GM23248 (cell line): ENCODE measurements at regions not wholly inside any gene's neighbourhood (a gene's known extent, or its start where the extent isn't known, plus 50 kb on each side); places are given as distances from the start of the nearest gene placed in this dataset.

Experiments
- DNase-seq: peaks from one replicate; pipeline ENCODE4 v3.0.0-alpha.2; 2015
- H2AFZ ChIP-seq: fragments of 200-600 bp; sonication (generic); 2 replicates; pipeline ENCODE4 v1.6.1; 2016; ENCODE audit warnings: antibody characterized with exemption
- H3F3A ChIP-seq: fragments of 200-600 bp; sonication (generic); 2 replicates; pipeline ENCODE4 v1.6.1; 2016; ENCODE audit warnings: mild to moderate bottlenecking, antibody characterized with exemption, mixed run types; ENCODE audit not compliant: insufficient read depth
- H3K27ac ChIP-seq: fragments of 200-600 bp; sonication (generic); 2 replicates; pipeline ENCODE4 v1.5.1; 2016; ENCODE audit warnings: mild to moderate bottlenecking
- H3K27me3 ChIP-seq: fragments of 200-600 bp; sonication (generic); replicated peaks from 2 replicates; pipeline ENCODE4 v1.6.1; 2016; ENCODE audit warnings: mild to moderate bottlenecking; ENCODE audit not compliant: insufficient read depth
- H3K36me3 ChIP-seq: fragments of 200-600 bp; sonication (generic); 2 replicates; pipeline ENCODE4 v1.6.1; 2016; ENCODE audit warnings: low read depth, mild to moderate bottlenecking
- H3K4me1 ChIP-seq: fragments of 200-600 bp; sonication (generic); 2 replicates; pipeline ENCODE4 v1.6.1; 2016; ENCODE audit warnings: mild to moderate bottlenecking; ENCODE audit not compliant: insufficient read depth
- H3K4me2 ChIP-seq: fragments of 200-600 bp; sonication (generic); one replicate; pipeline ENCODE4 v1.6.1; 2016; ENCODE audit warnings: mild to moderate bottlenecking; ENCODE audit not compliant: unreplicated experiment
- H3K4me3 ChIP-seq: fragments of 200-600 bp; sonication (generic); 2 replicates; pipeline ENCODE4 v1.5.1; 2016; ENCODE audit warnings: mild to moderate bottlenecking
- H3K79me2 ChIP-seq: fragments of 200-600 bp; sonication (generic); 2 replicates; pipeline ENCODE4 v1.6.1; 2016; ENCODE audit warnings: mild to moderate bottlenecking; ENCODE audit not compliant: insufficient read depth
- H3K9ac ChIP-seq: fragments of 200-600 bp; sonication (generic); 2 replicates; pipeline ENCODE4 v1.6.1; 2016; ENCODE audit warnings: mild to moderate bottlenecking
- H3K9me2 ChIP-seq: fragments of 200-600 bp; sonication (generic); 2 replicates; pipeline ENCODE4 v1.6.1; 2016; ENCODE audit warnings: mixed run types, mild to moderate bottlenecking, moderate library complexity; ENCODE audit not compliant: insufficient read depth
- H3K9me3 ChIP-seq: fragments of 200-600 bp; sonication (generic); one replicate; pipeline ENCODE4 v1.6.1; 2017; ENCODE audit warnings: low read depth
- H4K20me1 ChIP-seq: fragments of 200-600 bp; sonication (generic); 2 replicates; pipeline ENCODE4 v1.6.0; 2016; ENCODE audit not compliant: insufficient read depth
- EZH2 ChIP-seq: fragments of 200-600 bp; sonication (generic); IDR thresholded peaks from 2 replicates; pipeline ENCODE4 v1.6.1; 2018; ENCODE audit warnings: antibody characterized with exemption, mild to moderate bottlenecking; ENCODE audit not compliant: insufficient read depth, poor library complexity, severe bottlenecking
- EZH2phosphoT487 ChIP-seq: fragments of 200-600 bp; sonication (generic); IDR thresholded peaks from 2 replicates; pipeline ENCODE4 v1.6.1; 2018; ENCODE audit warnings: antibody characterized with exemption, moderate library complexity, mild to moderate bottlenecking, low read depth; ENCODE audit not compliant: insufficient read depth
- WGBS, 2 experiments: methylation state at CpG; one replicate each; pipeline ENCODE4 v1.1.6; 2015 to 2017; ENCODE audit warnings: low lambda C conversion rate in 2 of 2, low coverage in 1 of 2; ENCODE audit errors: missing lambda C conversion rate in 2 of 2; 5-methylcytosine and 5-hydroxymethylcytosine counted together
- in situ Hi-C: fragments of 300-500 bp; cut with MboI; formaldehyde crosslinking; loops from 2 replicates; pipeline ENCODE4 v1.15.0; 2020

DNA sequence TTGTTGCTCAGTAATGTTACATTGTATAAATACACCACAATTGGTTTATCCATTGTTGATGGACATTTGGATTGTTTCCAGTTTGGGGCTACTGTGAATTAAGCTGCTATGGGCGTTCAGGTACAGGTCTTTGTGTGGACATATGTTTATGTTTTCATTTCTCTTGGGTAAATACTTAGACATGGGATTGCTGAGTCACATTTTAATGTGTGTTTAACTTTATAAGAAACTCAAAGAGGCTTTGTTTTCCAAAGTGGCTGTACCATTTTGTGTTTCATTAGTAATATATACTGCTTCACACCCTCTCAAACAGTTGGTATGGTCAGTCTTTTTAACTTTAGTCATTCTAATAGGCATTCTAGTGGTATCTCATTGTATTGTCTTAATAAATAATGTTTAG is 225.0 kb downstream of the SPTSSA start:
- TF ChIP-seq EZH2phosphoT487 (no peak), EZH2 (no peak)
- H2AFZ ChIP-seq = no peak overlapping the region
- in situ Hi-C loops = no loop called here

DNA sequence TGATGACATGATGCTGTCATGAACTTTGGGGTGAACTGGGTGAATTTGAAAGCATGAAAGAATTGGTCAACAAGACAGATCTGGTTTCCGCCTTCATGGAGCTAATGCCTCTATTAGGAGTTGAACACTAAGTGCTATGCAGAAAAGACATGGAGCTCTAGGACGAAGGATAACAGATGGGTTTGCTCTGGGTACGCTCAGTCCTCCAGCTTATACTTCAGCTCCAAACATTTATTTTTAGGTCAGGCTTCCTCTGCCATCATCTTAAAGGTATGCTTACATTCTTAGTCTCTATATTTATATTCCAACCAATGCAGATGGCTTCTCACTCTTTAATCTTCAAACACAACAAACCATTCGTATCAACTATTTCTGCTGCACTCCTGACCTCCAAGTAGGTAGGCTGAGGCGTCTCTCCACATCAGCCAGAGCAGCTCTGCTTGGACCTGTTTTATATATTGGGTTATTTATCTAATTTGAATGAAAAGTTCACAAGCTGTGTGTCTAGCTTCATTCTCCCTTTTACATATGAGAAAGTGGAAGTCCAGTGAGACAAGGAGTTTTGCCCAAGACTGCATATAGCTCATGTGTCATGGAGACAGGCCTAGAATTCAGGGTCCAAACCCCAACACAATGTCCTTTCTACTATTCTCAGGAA is 226.3 kb downstream of the SPTSSA start:
- no peak overlapping the region for H3K4me3 ChIP-seq
- no peaks in the 10 kb centered on the region for H3K9me3 ChIP-seq
- no peak for DNase-seq
- no peaks in the 10 kb centered on the region for H4K20me1 ChIP-seq
- no peaks in the 10 kb centered on the region for H3K9me2 ChIP-seq
- H3K27me3 ChIP-seq = peaks cover 9% of the 10 kb centered on the region
- H3K27ac ChIP-seq = no peak overlapping the region
- H3K4me1 ChIP-seq = no peaks in the 10 kb centered on the region
- in situ Hi-C loops = no loop called here
- no peak overlapping the region for H3K9ac ChIP-seq
- H2AFZ ChIP-seq = no peak overlapping the region
- no peak overlapping the region for H3K4me2 ChIP-seq
- no peaks in the 10 kb centered on the region for H3K36me3 ChIP-seq
- TF ChIP-seq EZH2phosphoT487 = no peak
- no peak for TF ChIP-seq EZH2
- H3K79me2 ChIP-seq = no peaks in the 10 kb centered on the region
- no peaks in the 10 kb centered on the region for H3F3A ChIP-seq
- WGBS, 2 experiments = 43 to 45% methylated on average over 5 of the region's 5 CpGs

More for the DNA sequence above, 225.0 kb downstream of the SPTSSA start:
- H3K27me3 ChIP-seq = peaks cover 13% of the 10 kb centered on the region
- H3K4me3 ChIP-seq = no peak overlapping the region
- no peaks in the 10 kb centered on the region for H3K9me2 ChIP-seq
- H3K36me3 ChIP-seq = no peaks in the 10 kb centered on the region
- no peak for DNase-seq
- no peaks in the 10 kb centered on the region for H3K79me2 ChIP-seq
- no peaks in the 10 kb centered on the region for H3F3A ChIP-seq
- H3K4me1 ChIP-seq = no peaks in the 10 kb centered on the region
- H3K4me2 ChIP-seq = no peak overlapping the region
- H3K9me3 ChIP-seq = no peaks in the 10 kb centered on the region
- no peak overlapping the region for H3K27ac ChIP-seq
- 50 to 54% methylated on average over 1 of the region's 1 CpG for WGBS, 2 experiments
- H3K9ac ChIP-seq = no peak overlapping the region
- H4K20me1 ChIP-seq = no peaks in the 10 kb centered on the region

DNA sequence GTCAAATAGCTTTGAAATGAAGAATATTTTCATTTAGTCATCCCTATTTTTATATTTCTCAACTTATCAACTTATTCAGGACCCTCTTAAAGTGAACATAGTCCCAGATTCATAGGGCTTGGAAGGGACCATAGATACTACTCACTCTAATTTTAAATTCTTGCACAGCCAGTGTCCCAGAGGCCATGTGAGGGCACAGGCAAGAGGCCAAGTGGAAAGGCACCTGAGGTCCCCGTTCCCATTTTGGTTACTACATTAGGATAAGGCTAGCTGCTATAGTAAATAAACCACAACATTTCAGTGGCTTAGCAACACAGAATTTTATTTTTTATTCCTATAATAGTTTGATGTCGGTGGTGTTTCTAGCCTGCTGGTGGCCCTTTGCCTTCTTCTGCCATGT is 227.8 kb downstream of the SPTSSA start:
- no peak overlapping the region for H3K27ac ChIP-seq
- no peaks in the 10 kb centered on the region for H3K9me3 ChIP-seq
- no peak overlapping the region for H3K4me3 ChIP-seq
- WGBS, 2 experiments = 31 to 39% methylated on average over 2 of the region's 2 CpGs
- H3K4me2 ChIP-seq = no peak overlapping the region
- H3K9ac ChIP-seq = no peak overlapping the region
- H3K36me3 ChIP-seq = no peaks in the 10 kb centered on the region
- DNase-seq = no peak
- no peaks in the 10 kb centered on the region; the same call in 1 of the 2 replicates for H3K27me3 ChIP-seq
- no peaks in the 10 kb centered on the region for H4K20me1 ChIP-seq
- no peaks in the 10 kb centered on the region for H3K4me1 ChIP-seq
- H2AFZ ChIP-seq = no peak overlapping the region
- H3F3A ChIP-seq = no peaks in the 10 kb centered on the region
- no peaks in the 10 kb centered on the region for H3K9me2 ChIP-seq
- in situ Hi-C loops = no loop called here
- TF ChIP-seq EZH2phosphoT487 (no peak), EZH2 (no peak)
- no peaks in the 10 kb centered on the region for H3K79me2 ChIP-seq

DNA sequence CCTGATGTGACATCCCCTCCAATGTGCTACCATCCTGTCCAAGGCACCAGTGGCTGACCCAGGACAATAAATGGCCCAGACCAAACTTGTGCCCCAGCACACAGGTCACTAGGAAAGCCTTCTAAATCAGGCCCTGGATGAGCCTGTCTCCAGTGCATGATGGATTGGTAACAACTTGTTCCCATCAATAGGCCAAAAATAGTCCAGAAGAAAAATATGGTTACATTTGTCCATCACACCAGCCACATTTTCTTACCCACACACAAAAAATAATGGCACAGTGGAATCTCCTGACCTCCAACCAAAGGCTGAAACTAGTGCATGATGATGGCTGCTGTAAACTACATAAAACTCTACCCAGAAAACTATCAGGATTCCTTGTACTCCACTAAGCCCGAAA is 228.4 kb downstream of the SPTSSA start:
- no peak overlapping the region for H3K4me2 ChIP-seq
- H3K27ac ChIP-seq = no peak overlapping the region
- H3K4me1 ChIP-seq = no peaks in the 10 kb centered on the region
- no peak for TF ChIP-seq EZH2
- TF ChIP-seq EZH2phosphoT487 = no peak
- H3K4me3 ChIP-seq = no peak overlapping the region
- no peak overlapping the region for H3K9ac ChIP-seq
- in situ Hi-C loops = no loop called here
- H3K9me2 ChIP-seq = no peaks in the 10 kb centered on the region
- H3K27me3 ChIP-seq = no peaks in the 10 kb centered on the region; the same call in 1 of the 2 replicates
- no peaks in the 10 kb centered on the region for H4K20me1 ChIP-seq
- WGBS, 2 experiments = 74 to 81% methylated on average over 1 of the region's 1 CpG
- no peak for DNase-seq
- H3K79me2 ChIP-seq = no peaks in the 10 kb centered on the region
- H3K36me3 ChIP-seq = no peaks in the 10 kb centered on the region
- no peaks in the 10 kb centered on the region for H3F3A ChIP-seq
- H2AFZ ChIP-seq = no peak overlapping the region
- H3K9me3 ChIP-seq = no peaks in the 10 kb centered on the region

GRCh38 chr14:34232790-34233189 is 229.2 kb downstream of the SPTSSA start:
- no peaks in the 10 kb centered on the region for H4K20me1 ChIP-seq
- H3K4me2 ChIP-seq = no peak overlapping the region
- no peaks in the 10 kb centered on the region for H3K36me3 ChIP-seq
- H3K9ac ChIP-seq = no peak overlapping the region
- H3F3A ChIP-seq = no peaks in the 10 kb centered on the region
- no peaks in the 10 kb centered on the region for H3K79me2 ChIP-seq
- 64 to 76% methylated on average over 2 of the region's 2 CpGs for WGBS, 2 experiments
- no peaks in the 10 kb centered on the region for H3K9me3 ChIP-seq
- TF ChIP-seq EZH2 (no peak), EZH2phosphoT487 (no peak)
- no peaks in the 10 kb centered on the region for H3K9me2 ChIP-seq
- H3K27ac ChIP-seq = no peak overlapping the region
- no peak for DNase-seq
- no peak overlapping the region for H3K4me3 ChIP-seq
- no peaks in the 10 kb centered on the region; the same call in 1 of the 2 replicates for H3K27me3 ChIP-seq
- in situ Hi-C loops = no loop called here
- H2AFZ ChIP-seq = no peak overlapping the region
- no peaks in the 10 kb centered on the region; the same call in 1 of the 2 replicates for H3K4me1 ChIP-seq
